GM23338 (cell line): ENCODE measurements at regions not wholly inside any gene's neighbourhood (a gene's known extent, or its start where the extent isn't known, plus 50 kb on each side); places are given as distances from the start of the nearest gene placed in this dataset.

ENCODE experiments used
- ATAC-seq: fragments of 200-7000 bp; cut with Tn5 transposase; 3 replicates; pipeline ENCODE4 v1.9.1; 2020
- DNase-seq: peaks from one replicate; pipeline ENCODE4 v3.0.0-alpha.2; 2015; ENCODE audit warnings: low spot score
- H2AFZ ChIP-seq: fragments of 200-600 bp; sonication (generic); 2 replicates; pipeline ENCODE4 v1.8.0; 2016; ENCODE audit warnings: antibody characterized with exemption, mild to moderate bottlenecking, moderate library complexity
- H3F3A ChIP-seq: fragments of 200-600 bp; sonication (generic); replicated peaks from 2 replicates; pipeline ENCODE4 v1.8.0; 2017; ENCODE audit warnings: antibody characterized with exemption, mixed run types, low read depth
- H3K27ac ChIP-seq: fragments of 200-600 bp; sonication (generic); 2 replicates; pipeline ENCODE4 v1.6.1; 2016; ENCODE audit warnings: low read depth
- H3K27me3 ChIP-seq: fragments of 200-600 bp; sonication (generic); 2 replicates; pipeline ENCODE4 v1.8.0; 2016; ENCODE audit warnings: mild to moderate bottlenecking, mixed run types, moderate library complexity; ENCODE audit not compliant: insufficient read depth
- H3K36me3 ChIP-seq: fragments of 200-600 bp; sonication (generic); 2 replicates; pipeline ENCODE4 v1.8.0; 2016; ENCODE audit warnings: mild to moderate bottlenecking; ENCODE audit not compliant: insufficient read depth
- H3K4me1 ChIP-seq: fragments of 200-600 bp; sonication (generic); 2 replicates; pipeline ENCODE4 v1.8.0; 2016; ENCODE audit warnings: mild to moderate bottlenecking, moderate library complexity; ENCODE audit not compliant: insufficient read depth
- H3K4me2 ChIP-seq: fragments of 200-600 bp; sonication (generic); 2 replicates; pipeline ENCODE4 v1.7.1; 2017; ENCODE audit warnings: mixed run types
- H3K4me3 ChIP-seq: fragments of 200-600 bp; sonication (generic); 2 replicates; pipeline ENCODE4 v1.6.1; 2016; ENCODE audit warnings: mixed run types
- H3K79me2 ChIP-seq: fragments of 200-600 bp; sonication (generic); replicated peaks from 2 replicates; pipeline ENCODE4 v1.8.0; 2017; ENCODE audit warnings: mild to moderate bottlenecking; ENCODE audit not compliant: insufficient read depth
- H3K9me2 ChIP-seq: fragments of 200-600 bp; sonication (generic); 2 replicates; pipeline ENCODE4 v1.8.0; 2017; ENCODE audit not compliant: insufficient read depth
- H4K20me1 ChIP-seq: fragments of 200-600 bp; sonication (generic); replicated peaks from 2 replicates; pipeline ENCODE4 v1.8.0; 2017; ENCODE audit warnings: mild to moderate bottlenecking; ENCODE audit not compliant: insufficient read depth
- H3K27ac Mint-ChIP-seq: 2 replicates; pipeline ENCODE4 v1.8.0; 2020; ENCODE audit warnings: inconsistent platforms, mild to moderate bottlenecking, moderate library complexity, mixed read lengths
- H3K27me3 Mint-ChIP-seq: 3 replicates; pipeline ENCODE4 v1.8.0; 2022; ENCODE audit warnings: low read depth, mild to moderate bottlenecking, moderate library complexity, mixed read lengths, inconsistent platforms; ENCODE audit not compliant: insufficient read depth, poor library complexity
- H3K36me3 Mint-ChIP-seq: 3 replicates; pipeline ENCODE4 v1.8.0; 2021; ENCODE audit warnings: low read depth, mild to moderate bottlenecking, inconsistent platforms, moderate library complexity, mixed read lengths
- H3K4me1 Mint-ChIP-seq: 3 replicates; pipeline ENCODE4 v1.8.0; 2020; ENCODE audit warnings: mild to moderate bottlenecking, inconsistent platforms, mixed read lengths
- H3K4me3 Mint-ChIP-seq: 3 replicates; pipeline ENCODE4 v1.8.0; 2021; ENCODE audit warnings: moderate library complexity, mild to moderate bottlenecking, inconsistent platforms, mixed read lengths
- H3K9me3 Mint-ChIP-seq: 3 replicates; pipeline ENCODE4 v1.8.0; 2020; ENCODE audit warnings: moderate library complexity, mild to moderate bottlenecking, inconsistent platforms, mixed read lengths
- CREB1 ChIP-seq: fragments of 250-450 bp; sonication (Bioruptor Pico); IDR thresholded peaks from 2 replicates; pipeline ENCODE4 v1.5.0; 2020; ENCODE audit warnings: low read depth, mild to moderate bottlenecking, moderate library complexity
- EZH2 ChIP-seq: fragments of 200-600 bp; sonication (generic); IDR thresholded peaks from one replicate; pipeline ENCODE4 v1.8.0; 2017; ENCODE audit warnings: antibody characterized with exemption, mild to moderate bottlenecking, low read depth; ENCODE audit not compliant: unreplicated experiment
- EZH2phosphoT487 ChIP-seq: fragments of 200-600 bp; sonication (generic); IDR thresholded peaks from one replicate; pipeline ENCODE4 v1.8.1; 2018; ENCODE audit warnings: antibody characterized with exemption; ENCODE audit not compliant: unreplicated experiment
- NANOG ChIP-seq: IDR thresholded peaks from 2 replicates; pipeline ENCODE4 v1.6.1; 2016; ENCODE audit warnings: antibody characterized with exemption, borderline replicate concordance
- STAT1 ChIP-seq: IDR thresholded peaks from one replicate; pipeline ENCODE4 v1.6.1; 2016; ENCODE audit warnings: antibody characterized with exemption; ENCODE audit not compliant: unreplicated experiment
- ZNF114 ChIP-seq: fragments of 250-450 bp; sonication (Bioruptor Pico); IDR thresholded peaks from 2 replicates; pipeline ENCODE4 v1.5.0; 2020; ENCODE audit warnings: mild to moderate bottlenecking, moderate library complexity
- ZNF462 ChIP-seq: fragments of 250-450 bp; sonication (Bioruptor Pico); IDR thresholded peaks from 2 replicates; pipeline ENCODE4 v1.5.0; 2020; ENCODE audit warnings: mild to moderate bottlenecking, moderate library complexity
- TF ChIP-seq, protein P1 (sequence below): IDR thresholded peaks from 2 replicates; pipeline ENCODE4 v1.6.1; 2016; ENCODE audit warnings: antibody characterized with exemption

DNA sequence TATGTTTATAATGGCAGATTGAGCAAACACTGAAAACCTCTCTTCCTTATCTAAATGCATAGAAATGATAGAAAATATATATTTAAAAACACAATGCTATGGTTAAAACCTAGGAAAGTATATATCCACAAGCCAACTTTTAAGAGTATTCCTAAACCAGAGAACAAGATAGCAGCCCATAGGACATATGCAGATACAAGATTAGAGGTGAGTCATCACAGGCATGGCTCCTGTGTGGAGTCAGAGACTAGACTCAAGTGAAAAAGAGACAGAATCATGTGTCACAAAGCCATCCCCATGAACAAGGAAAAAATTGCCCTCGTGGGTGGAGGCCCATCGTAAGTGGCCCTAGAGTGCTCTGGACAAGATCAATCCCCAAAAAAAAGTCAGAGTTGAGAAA, 199.4 kb upstream of the PPP2R3A start (continued):
- TF ChIP-seq ZNF462 = no peak
- TF ChIP-seq ZNF114 = no peak
- TF ChIP-seq EZH2 = no peak
- no peak for TF ChIP-seq CREB1 (CRISPR knock-in tag)
- no peak for TF ChIP-seq STAT1
- no peak for TF ChIP-seq NANOG
- no peak for TF ChIP-seq EZH2phosphoT487

- ATAC-seq = no peak
- H4K20me1 ChIP-seq = no peaks in the 10 kb centered on the region
Measured at GRCh38 chr3:135771760-135772159, 193.8 kb upstream of the PPP2R3A start.

More at GRCh38 chr3:135771760-135772159, 193.8 kb upstream of the PPP2R3A start:
- Mint-ChIP-seq H3K4me1 (peaks cover 3% of the 10 kb centered on the region), H3K4me3 (no peak overlapping the region), H3K9me3 (no peaks in the 10 kb centered on the region; the same call in 2 of the 3 replicates), H3K36me3 (no peaks in the 10 kb centered on the region), H3K27me3 (peaks cover 2% of the 10 kb centered on the region), H3K27ac (no peak overlapping the region)
- Histone ChIP-seq H3K36me3 (no peaks in the 10 kb centered on the region), H2AFZ (no peak overlapping the region), H3K27me3 (no peaks in the 10 kb centered on the region), H3K4me1 (no peaks in the 10 kb centered on the region), H3K4me2 (no peak overlapping the region), H3K79me2 (no peaks in the 10 kb centered on the region), H3K9me2 (no peaks in the 10 kb centered on the region), H3F3A (no peaks in the 10 kb centered on the region), H3K27ac (no peak overlapping the region), H3K4me3 (no peak overlapping the region)
- TF ChIP-seq, protein P1, sequence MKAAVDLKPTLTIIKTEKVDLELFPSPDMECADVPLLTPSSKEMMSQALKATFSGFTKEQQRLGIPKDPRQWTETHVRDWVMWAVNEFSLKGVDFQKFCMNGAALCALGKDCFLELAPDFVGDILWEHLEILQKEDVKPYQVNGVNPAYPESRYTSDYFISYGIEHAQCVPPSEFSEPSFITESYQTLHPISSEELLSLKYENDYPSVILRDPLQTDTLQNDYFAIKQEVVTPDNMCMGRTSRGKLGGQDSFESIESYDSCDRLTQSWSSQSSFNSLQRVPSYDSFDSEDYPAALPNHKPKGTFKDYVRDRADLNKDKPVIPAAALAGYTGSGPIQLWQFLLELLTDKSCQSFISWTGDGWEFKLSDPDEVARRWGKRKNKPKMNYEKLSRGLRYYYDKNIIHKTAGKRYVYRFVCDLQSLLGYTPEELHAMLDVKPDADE = no peak
- no peak for DNase-seq
